ENCODE measurements at regions not wholly inside any gene's neighbourhood (a gene's known extent, or its start where the extent isn't known, plus 50 kb on each side); places are given as distances from the start of the nearest gene placed in this dataset.
A peak's percentile ranks its signal among the peaks of the same experiment; 100 is the strongest.

DNA sequence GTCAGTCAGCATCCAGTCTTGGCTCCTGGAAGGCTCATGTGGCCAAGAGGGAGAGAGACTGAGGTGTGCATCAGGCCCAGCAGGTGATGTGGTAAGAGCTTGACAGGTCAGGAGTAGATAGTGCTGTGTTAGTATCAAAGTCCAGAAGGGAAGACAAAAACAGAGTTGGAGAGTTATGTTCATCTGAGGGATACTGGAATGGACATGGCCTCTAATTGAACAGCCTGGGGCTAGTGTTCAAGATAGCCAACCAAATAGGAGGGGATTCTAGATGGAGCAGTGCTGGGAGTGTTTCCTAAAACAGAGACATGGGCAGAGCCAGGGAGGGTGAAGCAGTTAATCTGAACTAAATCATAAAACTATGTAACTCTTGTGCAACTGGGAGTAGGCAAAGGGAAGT is 120.7 kb upstream of the MARK1 start:
- peak overlapping the region in 1 of 3 donors; percentile 5 for H3K27ac ChIP-seq (ENCODE audit: low read depth in 1 of 3, low read length in 2 of 3)
- FAIRE-seq (no peak), DNase-seq (peak; percentile 40 to 77)

DNA sequence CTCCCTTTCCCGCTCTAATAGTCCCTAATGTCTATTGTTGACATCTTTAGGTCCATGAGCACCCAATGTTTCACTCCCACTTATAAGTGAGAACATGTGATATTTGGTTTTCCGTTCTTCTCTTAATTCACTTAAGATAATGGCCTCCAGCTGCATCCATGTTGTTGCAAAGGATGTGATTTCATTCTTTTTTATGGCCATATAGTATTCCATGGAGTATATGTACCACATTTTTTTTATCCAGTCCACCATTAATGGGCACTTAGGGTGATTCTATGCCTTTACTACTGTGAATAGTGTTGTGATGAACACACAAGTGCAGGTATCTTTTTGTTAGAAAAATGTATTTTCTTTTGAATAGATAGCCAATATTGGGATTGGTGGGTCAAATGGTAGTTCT is 126.0 kb upstream of the RAB3GAP2 start:
- Histone ChIP-seq H3K36me3 (ENCODE audit: control insufficient read depth in 3 of 3, insufficient read depth in 2 of 3, low read depth in 1 of 3, low read length in 3 of 3) (no peaks in the 10 kb centered on the region), H3K27ac (ENCODE audit: low read depth in 1 of 3, low read length in 2 of 3) (no peak overlapping the region), H3K9me3 (ENCODE audit: control insufficient read depth in 2 of 2, insufficient read depth in 1 of 2, low read depth in 1 of 2, low read length in 1 of 2) (no peaks in the 10 kb centered on the region), H3K4me1 (ENCODE audit: control insufficient read depth in 3 of 3, insufficient read depth in 2 of 3, low read depth in 1 of 3, low read length in 2 of 3) (no peaks in the 10 kb centered on the region), H3K4me3 (ENCODE audit: low read depth in 1 of 3, low read length in 3 of 3) (no peak overlapping the region), H3K27me3 (ENCODE audit: control insufficient read depth in 3 of 3, insufficient read depth in 3 of 3, low read length in 3 of 3) (peaks cover 0 to 2% (median 0%) of the 10 kb centered on the region in 3 donors)
- FAIRE-seq (no peak), DNase-seq (no peak)
- 81 to 89% (median 88%) methylated on average over 2 of the region's 2 CpGs for WGBS, 3 donors

More for the DNA sequence above, 120.7 kb upstream of the MARK1 start:
- Histone ChIP-seq H3K36me3 (ENCODE audit: control insufficient read depth in 3 of 3, insufficient read depth in 2 of 3, low read depth in 1 of 3, low read length in 3 of 3) (no peaks in the 10 kb centered on the region), H3K27me3 (ENCODE audit: control insufficient read depth in 3 of 3, insufficient read depth in 3 of 3, low read length in 3 of 3) (no peaks in the 10 kb centered on the region), H3K4me1 (ENCODE audit: control insufficient read depth in 3 of 3, insufficient read depth in 2 of 3, low read depth in 1 of 3, low read length in 2 of 3) (peaks cover 0 to 3% (median 0%) of the 10 kb centered on the region in 3 donors), H3K4me3 (ENCODE audit: low read depth in 1 of 3, low read length in 3 of 3) (no peak overlapping the region), H3K9me3 (ENCODE audit: control insufficient read depth in 2 of 2, insufficient read depth in 1 of 2, low read depth in 1 of 2, low read length in 1 of 2) (no peaks in the 10 kb centered on the region)

DNA sequence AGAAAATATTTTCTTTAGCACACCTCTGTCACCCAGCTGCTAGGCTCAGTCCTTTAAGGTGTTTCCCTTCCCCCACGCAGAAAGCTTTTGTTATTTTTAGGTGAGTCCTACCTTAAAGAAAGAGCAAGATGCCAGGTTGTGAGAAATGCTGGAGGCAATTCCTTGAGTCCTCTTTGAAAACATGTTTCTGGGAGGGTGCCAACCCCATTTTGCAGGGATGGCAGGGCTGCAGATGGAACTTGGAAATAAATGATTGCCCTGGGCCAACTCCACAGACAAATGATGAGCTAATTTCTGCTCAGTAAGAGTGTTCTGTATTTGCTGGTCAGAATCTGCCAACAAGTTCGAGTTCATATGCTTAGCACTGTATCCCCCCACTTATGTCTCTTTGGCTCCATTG is 119.2 kb upstream of the RAB3GAP2 start:
- Histone ChIP-seq H3K4me3 (ENCODE audit: low read depth in 1 of 3, low read length in 3 of 3) (no peak overlapping the region), H3K36me3 (ENCODE audit: control insufficient read depth in 3 of 3, insufficient read depth in 2 of 3, low read depth in 1 of 3, low read length in 3 of 3) (no peaks in the 10 kb centered on the region), H3K9me3 (ENCODE audit: control insufficient read depth in 2 of 2, insufficient read depth in 1 of 2, low read depth in 1 of 2, low read length in 1 of 2) (no peaks in the 10 kb centered on the region), H3K27ac (ENCODE audit: low read depth in 1 of 3, low read length in 2 of 3) (no peak overlapping the region), H3K4me1 (ENCODE audit: control insufficient read depth in 3 of 3, insufficient read depth in 2 of 3, low read depth in 1 of 3, low read length in 2 of 3) (no peaks in the 10 kb centered on the region), H3K27me3 (ENCODE audit: control insufficient read depth in 3 of 3, insufficient read depth in 3 of 3, low read length in 3 of 3) (peaks cover 0 to 5% (median 0%) of the 10 kb centered on the region in 3 donors)
- no peak for FAIRE-seq
- no peak for DNase-seq
- WGBS, 3 donors, result 60 to 72% (median 63%) methylated on average over 2 of the region's 2 CpGs

DNA sequence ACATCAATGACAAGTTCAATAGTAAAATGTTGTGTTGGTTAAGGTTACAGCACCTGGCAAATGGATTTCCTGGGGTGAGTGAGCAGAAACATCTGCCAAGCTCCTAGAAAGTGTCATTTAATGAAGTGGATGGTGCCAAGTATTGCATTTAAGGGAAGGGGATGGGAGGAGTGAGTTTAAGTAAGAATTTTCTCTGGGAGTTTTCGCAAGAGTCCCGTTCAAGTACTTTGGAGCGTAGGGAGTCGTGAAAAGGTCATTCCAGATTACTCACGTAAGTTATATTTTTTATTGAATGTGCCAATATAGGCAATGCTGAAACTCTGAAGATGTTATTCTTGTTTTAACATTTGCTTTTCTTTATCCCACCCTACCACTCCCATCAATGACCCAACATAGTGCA is 117.4 kb upstream of the RAB3GAP2 start:
- 76 to 92% (median 90%) methylated on average over 5 of the region's 5 CpGs for WGBS, 3 donors
- no peak for FAIRE-seq
- Histone ChIP-seq H3K4me3 (ENCODE audit: low read depth in 1 of 3, low read length in 3 of 3) (no peak overlapping the region), H3K36me3 (ENCODE audit: control insufficient read depth in 3 of 3, insufficient read depth in 2 of 3, low read depth in 1 of 3, low read length in 3 of 3) (no peaks in the 10 kb centered on the region), H3K27me3 (ENCODE audit: control insufficient read depth in 3 of 3, insufficient read depth in 3 of 3, low read length in 3 of 3) (peaks cover 0 to 3% (median 0%) of the 10 kb centered on the region in 3 donors), H3K9me3 (ENCODE audit: control insufficient read depth in 2 of 2, insufficient read depth in 1 of 2, low read depth in 1 of 2, low read length in 1 of 2) (peaks cover 0 to 4% of the 10 kb centered on the region in 2 donors), H3K4me1 (ENCODE audit: control insufficient read depth in 3 of 3, insufficient read depth in 2 of 3, low read depth in 1 of 3, low read length in 2 of 3) (no peaks in the 10 kb centered on the region), H3K27ac (ENCODE audit: low read depth in 1 of 3, low read length in 2 of 3) (no peak overlapping the region)
- no peak for DNase-seq

DNA sequence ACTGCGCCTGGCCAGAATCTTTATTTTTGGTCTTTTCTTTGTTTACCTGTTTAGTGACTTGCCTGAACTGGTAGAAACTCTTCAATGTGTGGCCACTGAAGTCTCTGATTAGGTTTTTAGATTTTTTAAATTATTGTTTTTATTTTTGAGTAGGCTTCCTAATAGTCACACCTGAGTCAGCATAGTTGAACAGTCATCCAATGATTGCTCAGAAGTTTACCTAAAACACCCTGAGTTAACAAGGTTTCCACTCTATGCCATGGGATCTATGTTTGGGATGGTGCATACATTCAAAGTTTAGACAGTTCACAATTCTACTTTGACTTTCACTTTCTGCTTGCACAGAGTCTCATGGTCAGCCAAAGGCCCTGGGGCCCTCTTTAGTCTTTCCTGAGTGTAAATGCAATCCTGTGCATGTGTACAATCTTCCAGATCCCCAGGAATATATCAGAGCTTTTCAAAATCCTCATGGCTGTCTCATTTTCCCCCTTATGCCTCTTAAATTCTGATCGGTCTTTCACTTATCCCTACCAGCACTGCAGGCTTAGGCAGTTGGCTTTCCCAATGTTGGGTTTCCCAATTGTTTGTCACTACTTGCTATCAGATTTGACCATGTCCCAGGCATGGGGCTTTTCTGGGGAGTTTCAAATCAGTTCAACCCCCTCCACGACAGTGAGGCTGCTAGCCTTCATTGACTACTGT is 114.4 kb upstream of the RAB3GAP2 start:
- H3K27ac ChIP-seq (ENCODE audit: low read depth in 1 of 3, low read length in 2 of 3), result no peak overlapping the region
- H3K36me3 ChIP-seq (ENCODE audit: control insufficient read depth in 3 of 3, insufficient read depth in 2 of 3, low read depth in 1 of 3, low read length in 3 of 3), result no peaks in the 10 kb centered on the region
- peaks cover 0 to 3% (median 0%) of the 10 kb centered on the region in 3 donors for H3K27me3 ChIP-seq (ENCODE audit: control insufficient read depth in 3 of 3, insufficient read depth in 3 of 3, low read length in 3 of 3)
- H3K4me1 ChIP-seq (ENCODE audit: control insufficient read depth in 3 of 3, insufficient read depth in 2 of 3, low read depth in 1 of 3, low read length in 2 of 3), result no peaks in the 10 kb centered on the region
- 50 to 59% (median 50%) methylated on average over 3 of the region's 3 CpGs for WGBS, 3 donors
- FAIRE-seq (no peak), DNase-seq (no peak)
- H3K9me3 ChIP-seq (ENCODE audit: control insufficient read depth in 2 of 2, insufficient read depth in 1 of 2, low read depth in 1 of 2, low read length in 1 of 2), result peaks cover 0 to 4% of the 10 kb centered on the region in 2 donors
- H3K4me3 ChIP-seq (ENCODE audit: low read depth in 1 of 3, low read length in 3 of 3), result no peak overlapping the region

DNA sequence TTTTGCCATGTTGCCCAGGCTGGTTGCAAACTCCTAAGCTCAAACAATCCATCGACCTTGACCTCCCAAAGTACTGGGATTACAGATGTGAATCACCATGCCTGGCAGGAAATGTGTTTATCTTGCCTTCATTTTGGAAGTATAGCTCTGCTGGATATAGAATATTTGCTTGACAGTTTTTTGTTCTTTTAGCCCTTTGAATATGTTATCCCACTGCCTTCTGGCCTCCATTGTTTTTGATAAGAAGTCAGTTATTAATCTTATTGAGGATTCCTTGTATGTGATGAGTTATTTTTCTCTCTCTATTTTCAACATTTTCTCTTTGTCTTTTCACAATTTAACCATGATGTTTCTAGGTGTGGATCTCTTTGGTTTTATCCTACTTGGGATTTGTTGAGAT is 112.9 kb upstream of the RAB3GAP2 start:
- no peak overlapping the region for H3K4me3 ChIP-seq (ENCODE audit: low read depth in 1 of 3, low read length in 3 of 3)
- no peaks in the 10 kb centered on the region for H3K36me3 ChIP-seq (ENCODE audit: control insufficient read depth in 3 of 3, insufficient read depth in 2 of 3, low read depth in 1 of 3, low read length in 3 of 3)
- H3K9me3 ChIP-seq (ENCODE audit: control insufficient read depth in 2 of 2, insufficient read depth in 1 of 2, low read depth in 1 of 2, low read length in 1 of 2), result peaks cover 0 to 5% of the 10 kb centered on the region in 2 donors
- FAIRE-seq (no peak), DNase-seq (no peak)
- WGBS, 3 donors, result 59 to 78% (median 70%) methylated on average over 1 of the region's 1 CpG
- H3K27me3 ChIP-seq (ENCODE audit: control insufficient read depth in 3 of 3, insufficient read depth in 3 of 3, low read length in 3 of 3), result peaks cover 0 to 3% (median 0%) of the 10 kb centered on the region in 3 donors
- H3K4me1 ChIP-seq (ENCODE audit: control insufficient read depth in 3 of 3, insufficient read depth in 2 of 3, low read depth in 1 of 3, low read length in 2 of 3), result no peaks in the 10 kb centered on the region
- H3K27ac ChIP-seq (ENCODE audit: low read depth in 1 of 3, low read length in 2 of 3), result no peak overlapping the region

DNA sequence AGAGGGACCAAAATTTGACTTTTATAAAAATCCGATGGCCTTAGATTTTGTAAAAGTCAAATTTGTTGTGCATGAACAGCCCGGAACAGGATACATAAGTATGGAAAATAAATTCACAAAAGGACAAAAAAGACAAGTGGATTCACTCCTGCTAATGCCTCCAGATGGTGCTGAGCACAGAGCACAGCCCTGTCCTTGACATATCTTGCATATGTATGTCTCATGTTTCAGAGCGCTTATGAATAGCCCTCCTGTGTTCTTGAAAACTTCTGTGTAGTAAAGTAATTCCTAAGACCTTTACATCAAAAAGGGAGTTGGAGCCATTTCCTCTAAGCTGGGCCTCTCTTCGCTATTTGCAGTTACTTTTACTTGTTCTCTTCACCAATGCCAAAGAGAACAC is 110.7 kb upstream of the RAB3GAP2 start:
- no peak overlapping the region for H3K4me3 ChIP-seq (ENCODE audit: low read depth in 1 of 3, low read length in 3 of 3)
- peaks cover 0 to 3% (median 0%) of the 10 kb centered on the region in 3 donors for H3K27me3 ChIP-seq (ENCODE audit: control insufficient read depth in 3 of 3, insufficient read depth in 3 of 3, low read length in 3 of 3)
- no peak overlapping the region for H3K27ac ChIP-seq (ENCODE audit: low read depth in 1 of 3, low read length in 2 of 3)
- DNase-seq, result no peak
- H3K9me3 ChIP-seq (ENCODE audit: control insufficient read depth in 2 of 2, insufficient read depth in 1 of 2, low read depth in 1 of 2, low read length in 1 of 2), result peaks cover 0 to 9% of the 10 kb centered on the region in 2 donors
- H3K4me1 ChIP-seq (ENCODE audit: control insufficient read depth in 3 of 3, insufficient read depth in 2 of 3, low read depth in 1 of 3, low read length in 2 of 3), result peaks cover 0 to 5% (median 0%) of the 10 kb centered on the region in 3 donors
- H3K36me3 ChIP-seq (ENCODE audit: control insufficient read depth in 3 of 3, insufficient read depth in 2 of 3, low read depth in 1 of 3, low read length in 3 of 3), result no peaks in the 10 kb centered on the region
- WGBS, 3 donors, result 69 to 83% (median 80%) methylated on average over 4 of the region's 4 CpGs
- no peak for FAIRE-seq

DNA sequence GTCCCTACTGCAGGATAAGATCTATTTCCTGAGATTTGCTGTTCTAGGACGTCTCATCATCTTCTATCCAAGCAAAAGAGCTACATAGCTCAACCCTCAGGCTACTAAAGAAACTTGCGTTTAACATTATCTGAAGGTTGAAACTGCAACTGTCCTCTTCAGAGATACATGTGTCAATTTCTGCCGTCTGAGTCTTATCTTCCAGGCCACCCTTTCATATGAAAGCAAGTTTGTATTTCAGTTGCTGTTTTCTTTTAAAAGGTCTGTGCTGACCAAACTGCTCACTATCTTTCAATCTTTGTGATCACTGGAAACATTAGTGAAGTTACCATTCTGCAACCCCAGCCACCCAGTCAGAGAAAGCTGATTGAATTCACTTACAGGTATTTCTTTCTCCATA is 108.6 kb upstream of the RAB3GAP2 start:
- Histone ChIP-seq H3K36me3 (ENCODE audit: control insufficient read depth in 3 of 3, insufficient read depth in 2 of 3, low read depth in 1 of 3, low read length in 3 of 3) (no peaks in the 10 kb centered on the region), H3K4me1 (ENCODE audit: control insufficient read depth in 3 of 3, insufficient read depth in 2 of 3, low read depth in 1 of 3, low read length in 2 of 3) (peaks cover 0 to 5% (median 0%) of the 10 kb centered on the region in 3 donors), H3K9me3 (ENCODE audit: control insufficient read depth in 2 of 2, insufficient read depth in 1 of 2, low read depth in 1 of 2, low read length in 1 of 2) (peaks cover 0 to 9% of the 10 kb centered on the region in 2 donors), H3K27ac (ENCODE audit: low read depth in 1 of 3, low read length in 2 of 3) (no peak overlapping the region), H3K27me3 (ENCODE audit: control insufficient read depth in 3 of 3, insufficient read depth in 3 of 3, low read length in 3 of 3) (no peaks in the 10 kb centered on the region), H3K4me3 (ENCODE audit: low read depth in 1 of 3, low read length in 3 of 3) (no peak overlapping the region)
- 73 to 80% (median 74%) methylated on average over 3 of the region's 3 CpGs for WGBS, 3 donors
- DNase-seq, result no peak
- FAIRE-seq, result no peak
